ENCODE measurements at regions not wholly inside any gene's neighbourhood (a gene's known extent, or its start where the extent isn't known, plus 50 kb on each side); places are given as distances from the start of the nearest gene placed in this dataset.

DNA sequence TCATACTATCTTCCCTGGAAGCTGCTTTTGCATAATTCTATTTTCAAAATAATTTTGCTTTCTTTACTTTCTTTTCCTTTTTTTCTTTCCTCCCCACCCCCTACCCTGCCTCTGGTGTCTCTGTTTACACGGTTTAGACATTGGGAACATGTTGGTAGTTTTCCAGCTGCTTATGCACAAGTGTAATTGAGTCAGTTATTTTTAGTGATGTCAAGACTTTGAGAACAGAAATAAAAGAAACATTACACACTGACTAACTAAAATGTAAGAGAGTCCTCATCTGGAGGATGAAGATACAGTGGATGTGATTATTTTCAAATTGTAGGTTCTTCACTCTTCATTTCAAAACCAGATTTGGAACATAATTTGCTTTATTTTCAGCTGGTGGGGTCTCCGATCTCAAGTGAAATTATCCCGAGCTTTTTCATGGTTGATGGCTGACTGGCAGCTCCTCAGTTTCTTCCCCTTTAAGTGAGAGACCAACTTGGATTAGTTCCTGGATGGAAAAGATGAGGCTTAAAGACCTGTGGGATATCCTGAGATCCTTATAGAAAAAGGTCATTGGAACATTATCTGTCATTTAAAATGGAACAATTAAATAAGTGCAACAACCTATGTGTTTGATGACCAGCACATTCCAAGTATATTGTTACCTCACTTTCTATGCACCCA lies 154.4 kb upstream of the ZNF462 start:
- H3K4me1 Mint-ChIP-seq = peaks cover 20% of the 10 kb centered on the region
- TF ChIP-seq OVOL2 (CRISPR knock-in tag; IDR thresholded peaks at IDR 0.05; ENCODE audit: borderline replicate concordance) = no peak
- TF ChIP-seq, protein P1, sequence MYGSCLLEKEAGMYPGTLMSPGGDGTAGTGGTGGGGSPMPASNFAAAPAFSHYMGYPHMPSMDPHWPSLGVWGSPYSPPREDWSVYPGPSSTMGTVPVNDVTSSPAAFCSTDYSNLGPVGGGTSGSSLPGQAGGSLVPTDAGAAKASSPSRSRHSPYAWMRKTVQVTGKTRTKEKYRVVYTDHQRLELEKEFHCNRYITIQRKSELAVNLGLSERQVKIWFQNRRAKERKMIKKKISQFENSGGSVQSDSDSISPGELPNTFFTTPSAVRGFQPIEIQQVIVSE (CRISPR knock-in tag; IDR thresholded peaks at IDR 0.05; ENCODE audit: borderline replicate concordance) = no peak
- TF ChIP-seq, protein P2, sequence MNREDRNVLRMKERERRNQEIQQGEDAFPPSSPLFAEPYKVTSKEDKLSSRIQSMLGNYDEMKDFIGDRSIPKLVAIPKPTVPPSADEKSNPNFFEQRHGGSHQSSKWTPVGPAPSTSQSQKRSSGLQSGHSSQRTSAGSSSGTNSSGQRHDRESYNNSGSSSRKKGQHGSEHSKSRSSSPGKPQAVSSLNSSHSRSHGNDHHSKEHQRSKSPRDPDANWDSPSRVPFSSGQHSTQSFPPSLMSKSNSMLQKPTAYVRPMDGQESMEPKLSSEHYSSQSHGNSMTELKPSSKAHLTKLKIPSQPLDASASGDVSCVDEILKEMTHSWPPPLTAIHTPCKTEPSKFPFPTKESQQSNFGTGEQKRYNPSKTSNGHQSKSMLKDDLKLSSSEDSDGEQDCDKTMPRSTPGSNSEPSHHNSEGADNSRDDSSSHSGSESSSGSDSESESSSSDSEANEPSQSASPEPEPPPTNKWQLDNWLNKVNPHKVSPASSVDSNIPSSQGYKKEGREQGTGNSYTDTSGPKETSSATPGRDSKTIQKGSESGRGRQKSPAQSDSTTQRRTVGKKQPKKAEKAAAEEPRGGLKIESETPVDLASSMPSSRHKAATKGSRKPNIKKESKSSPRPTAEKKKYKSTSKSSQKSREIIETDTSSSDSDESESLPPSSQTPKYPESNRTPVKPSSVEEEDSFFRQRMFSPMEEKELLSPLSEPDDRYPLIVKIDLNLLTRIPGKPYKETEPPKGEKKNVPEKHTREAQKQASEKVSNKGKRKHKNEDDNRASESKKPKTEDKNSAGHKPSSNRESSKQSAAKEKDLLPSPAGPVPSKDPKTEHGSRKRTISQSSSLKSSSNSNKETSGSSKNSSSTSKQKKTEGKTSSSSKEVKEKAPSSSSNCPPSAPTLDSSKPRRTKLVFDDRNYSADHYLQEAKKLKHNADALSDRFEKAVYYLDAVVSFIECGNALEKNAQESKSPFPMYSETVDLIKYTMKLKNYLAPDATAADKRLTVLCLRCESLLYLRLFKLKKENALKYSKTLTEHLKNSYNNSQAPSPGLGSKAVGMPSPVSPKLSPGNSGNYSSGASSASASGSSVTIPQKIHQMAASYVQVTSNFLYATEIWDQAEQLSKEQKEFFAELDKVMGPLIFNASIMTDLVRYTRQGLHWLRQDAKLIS (CRISPR knock-in tag; IDR thresholded peaks at IDR 0.05; ENCODE audit: borderline replicate concordance) = no peak
- no peak for TF ChIP-seq GRHL2 (CRISPR knock-in tag; IDR thresholded peaks at IDR 0.05; ENCODE audit: insufficient replicate concordance, severe bottlenecking)
- no peak for TF ChIP-seq PRRX2 (CRISPR knock-in tag; IDR thresholded peaks at IDR 0.05)
- TF ChIP-seq, protein P3, sequence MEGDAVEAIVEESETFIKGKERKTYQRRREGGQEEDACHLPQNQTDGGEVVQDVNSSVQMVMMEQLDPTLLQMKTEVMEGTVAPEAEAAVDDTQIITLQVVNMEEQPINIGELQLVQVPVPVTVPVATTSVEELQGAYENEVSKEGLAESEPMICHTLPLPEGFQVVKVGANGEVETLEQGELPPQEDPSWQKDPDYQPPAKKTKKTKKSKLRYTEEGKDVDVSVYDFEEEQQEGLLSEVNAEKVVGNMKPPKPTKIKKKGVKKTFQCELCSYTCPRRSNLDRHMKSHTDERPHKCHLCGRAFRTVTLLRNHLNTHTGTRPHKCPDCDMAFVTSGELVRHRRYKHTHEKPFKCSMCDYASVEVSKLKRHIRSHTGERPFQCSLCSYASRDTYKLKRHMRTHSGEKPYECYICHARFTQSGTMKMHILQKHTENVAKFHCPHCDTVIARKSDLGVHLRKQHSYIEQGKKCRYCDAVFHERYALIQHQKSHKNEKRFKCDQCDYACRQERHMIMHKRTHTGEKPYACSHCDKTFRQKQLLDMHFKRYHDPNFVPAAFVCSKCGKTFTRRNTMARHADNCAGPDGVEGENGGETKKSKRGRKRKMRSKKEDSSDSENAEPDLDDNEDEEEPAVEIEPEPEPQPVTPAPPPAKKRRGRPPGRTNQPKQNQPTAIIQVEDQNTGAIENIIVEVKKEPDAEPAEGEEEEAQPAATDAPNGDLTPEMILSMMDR (IDR thresholded peaks at IDR 0.05) = no peak
- TF ChIP-seq, protein P4, sequence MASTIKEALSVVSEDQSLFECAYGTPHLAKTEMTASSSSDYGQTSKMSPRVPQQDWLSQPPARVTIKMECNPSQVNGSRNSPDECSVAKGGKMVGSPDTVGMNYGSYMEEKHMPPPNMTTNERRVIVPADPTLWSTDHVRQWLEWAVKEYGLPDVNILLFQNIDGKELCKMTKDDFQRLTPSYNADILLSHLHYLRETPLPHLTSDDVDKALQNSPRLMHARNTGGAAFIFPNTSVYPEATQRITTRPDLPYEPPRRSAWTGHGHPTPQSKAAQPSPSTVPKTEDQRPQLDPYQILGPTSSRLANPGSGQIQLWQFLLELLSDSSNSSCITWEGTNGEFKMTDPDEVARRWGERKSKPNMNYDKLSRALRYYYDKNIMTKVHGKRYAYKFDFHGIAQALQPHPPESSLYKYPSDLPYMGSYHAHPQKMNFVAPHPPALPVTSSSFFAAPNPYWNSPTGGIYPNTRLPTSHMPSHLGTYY (CRISPR knock-in tag; IDR thresholded peaks at IDR 0.05) = no peak
- DNase-seq (ENCODE audit: low spot score) (no peak), ATAC-seq (no peak)
- peaks cover 9% of the 10 kb centered on the region for H3K36me3 Mint-ChIP-seq
- no peak overlapping the region for H3K4me3 Mint-ChIP-seq
- ChIA-PET CTCF (no interaction called here), POLR2A (no interaction called here)
- peaks cover 18% of the 10 kb centered on the region for H3K9me3 Mint-ChIP-seq
- no peak overlapping the region for H3K27ac Mint-ChIP-seq
- H3K27me3 Mint-ChIP-seq (ENCODE audit: low read depth) = no peaks in the 10 kb centered on the region

DNA sequence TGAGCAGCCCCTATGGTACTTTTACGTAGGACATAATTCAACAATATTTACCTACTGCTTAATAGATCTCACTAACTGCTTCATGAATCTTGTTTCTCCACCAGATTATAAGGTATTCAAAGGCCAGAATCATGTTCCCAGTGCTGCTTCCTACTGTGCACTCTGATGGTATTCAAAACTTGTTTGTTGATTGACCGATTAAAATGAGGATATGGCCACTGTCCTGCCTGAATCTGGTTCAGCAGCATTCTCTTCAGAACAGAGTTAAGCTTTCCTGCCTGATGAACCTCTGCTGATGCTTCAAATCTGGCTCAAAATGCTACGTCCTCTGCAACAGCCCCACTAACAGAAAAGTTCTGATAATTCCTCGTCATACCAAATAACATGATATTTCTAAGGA lies 150.7 kb upstream of the ZNF462 start:
- Mint-ChIP-seq H3K4me1 (peaks cover 12% of the 10 kb centered on the region), H3K9me3 (no peaks in the 10 kb centered on the region), H3K27me3 (ENCODE audit: low read depth) (no peaks in the 10 kb centered on the region), H3K36me3 (no peaks in the 10 kb centered on the region), H3K27ac (no peak overlapping the region), H3K4me3 (no peak overlapping the region)
- ChIA-PET CTCF (no interaction called here), POLR2A (no interaction called here)
- TF ChIP-seq, protein P5, sequence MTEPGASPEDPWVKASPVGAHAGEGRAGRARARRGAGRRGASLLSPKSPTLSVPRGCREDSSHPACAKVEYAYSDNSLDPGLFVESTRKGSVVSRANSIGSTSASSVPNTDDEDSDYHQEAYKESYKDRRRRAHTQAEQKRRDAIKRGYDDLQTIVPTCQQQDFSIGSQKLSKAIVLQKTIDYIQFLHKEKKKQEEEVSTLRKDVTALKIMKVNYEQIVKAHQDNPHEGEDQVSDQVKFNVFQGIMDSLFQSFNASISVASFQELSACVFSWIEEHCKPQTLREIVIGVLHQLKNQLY (CRISPR knock-in tag; IDR thresholded peaks at IDR 0.05) = no peak
- TF ChIP-seq, protein P6, sequence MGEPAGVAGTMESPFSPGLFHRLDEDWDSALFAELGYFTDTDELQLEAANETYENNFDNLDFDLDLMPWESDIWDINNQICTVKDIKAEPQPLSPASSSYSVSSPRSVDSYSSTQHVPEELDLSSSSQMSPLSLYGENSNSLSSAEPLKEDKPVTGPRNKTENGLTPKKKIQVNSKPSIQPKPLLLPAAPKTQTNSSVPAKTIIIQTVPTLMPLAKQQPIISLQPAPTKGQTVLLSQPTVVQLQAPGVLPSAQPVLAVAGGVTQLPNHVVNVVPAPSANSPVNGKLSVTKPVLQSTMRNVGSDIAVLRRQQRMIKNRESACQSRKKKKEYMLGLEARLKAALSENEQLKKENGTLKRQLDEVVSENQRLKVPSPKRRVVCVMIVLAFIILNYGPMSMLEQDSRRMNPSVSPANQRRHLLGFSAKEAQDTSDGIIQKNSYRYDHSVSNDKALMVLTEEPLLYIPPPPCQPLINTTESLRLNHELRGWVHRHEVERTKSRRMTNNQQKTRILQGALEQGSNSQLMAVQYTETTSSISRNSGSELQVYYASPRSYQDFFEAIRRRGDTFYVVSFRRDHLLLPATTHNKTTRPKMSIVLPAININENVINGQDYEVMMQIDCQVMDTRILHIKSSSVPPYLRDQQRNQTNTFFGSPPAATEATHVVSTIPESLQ (CRISPR knock-in tag; IDR thresholded peaks at IDR 0.05) = no peak
- peak; percentile 30; the same call in 1 of the 2 replicates for ATAC-seq
- DNase-seq (ENCODE audit: low spot score) = no peak

DNA sequence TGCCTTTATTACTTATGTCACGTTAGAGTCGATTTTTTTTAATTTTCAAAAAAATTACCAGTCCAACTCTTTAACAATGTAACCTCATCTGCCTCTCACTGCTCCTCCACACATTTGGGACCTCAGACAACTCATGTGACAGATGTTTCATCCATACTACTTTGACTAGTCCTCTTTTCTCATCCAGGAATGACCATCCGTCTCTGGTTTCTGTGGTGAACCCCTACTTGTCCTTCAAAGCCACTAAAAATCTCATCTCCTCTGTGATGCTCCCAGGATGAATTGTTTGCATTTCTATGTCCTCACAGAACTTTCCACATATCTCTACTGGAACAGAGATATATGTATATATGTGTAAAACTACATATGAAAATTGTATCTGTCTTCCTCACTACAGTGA lies 149.8 kb upstream of the ZNF462 start:
- ChIA-PET CTCF (no interaction called here), POLR2A (no interaction called here)
- no peaks in the 10 kb centered on the region for H3K27me3 Mint-ChIP-seq (ENCODE audit: low read depth)
- no peak overlapping the region for H3K4me3 Mint-ChIP-seq
- H3K4me1 Mint-ChIP-seq = peaks cover 7% of the 10 kb centered on the region
- H3K27ac Mint-ChIP-seq = no peak overlapping the region
- H3K9me3 Mint-ChIP-seq = no peaks in the 10 kb centered on the region
- H3K36me3 Mint-ChIP-seq = no peaks in the 10 kb centered on the region
- DNase-seq (ENCODE audit: low spot score) = no peak
- no peak for ATAC-seq
- TF ChIP-seq, protein P6 (CRISPR knock-in tag; IDR thresholded peaks at IDR 0.05) = no peak
- TF ChIP-seq ESRRA (CRISPR knock-in tag; IDR thresholded peaks at IDR 0.05; ENCODE audit: borderline replicate concordance) (no peak), SP1 (CRISPR knock-in tag; conservative IDR thresholded peaks at IDR 0.05) (no peak), TCF7 (CRISPR knock-in tag; IDR thresholded peaks at IDR 0.05; ENCODE audit: low read depth) (no peak), TP53 (CRISPR knock-in tag; IDR thresholded peaks at IDR 0.05) (no peak), ZBTB21 (CRISPR knock-in tag; IDR thresholded peaks at IDR 0.05; ENCODE audit: borderline replicate concordance) (no peak)
- TF ChIP-seq, protein P7, sequence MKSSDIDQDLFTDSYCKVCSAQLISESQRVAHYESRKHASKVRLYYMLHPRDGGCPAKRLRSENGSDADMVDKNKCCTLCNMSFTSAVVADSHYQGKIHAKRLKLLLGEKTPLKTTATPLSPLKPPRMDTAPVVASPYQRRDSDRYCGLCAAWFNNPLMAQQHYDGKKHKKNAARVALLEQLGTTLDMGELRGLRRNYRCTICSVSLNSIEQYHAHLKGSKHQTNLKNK (CRISPR knock-in tag; IDR thresholded peaks at IDR 0.05) = no peak
- TF ChIP-seq, protein P8, sequence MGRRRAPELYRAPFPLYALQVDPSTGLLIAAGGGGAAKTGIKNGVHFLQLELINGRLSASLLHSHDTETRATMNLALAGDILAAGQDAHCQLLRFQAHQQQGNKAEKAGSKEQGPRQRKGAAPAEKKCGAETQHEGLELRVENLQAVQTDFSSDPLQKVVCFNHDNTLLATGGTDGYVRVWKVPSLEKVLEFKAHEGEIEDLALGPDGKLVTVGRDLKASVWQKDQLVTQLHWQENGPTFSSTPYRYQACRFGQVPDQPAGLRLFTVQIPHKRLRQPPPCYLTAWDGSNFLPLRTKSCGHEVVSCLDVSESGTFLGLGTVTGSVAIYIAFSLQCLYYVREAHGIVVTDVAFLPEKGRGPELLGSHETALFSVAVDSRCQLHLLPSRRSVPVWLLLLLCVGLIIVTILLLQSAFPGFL (CRISPR knock-in tag; IDR thresholded peaks at IDR 0.05; ENCODE audit: borderline replicate concordance) = no peak

Data from WTC11 (cell line).